HG03095 (cell line): ENCODE measurements at regions not wholly inside any gene's neighbourhood (a gene's known extent, or its start where the extent isn't known, plus 50 kb on each side); places are given as distances from the start of the nearest gene placed in this dataset.
"Not testable (repeated sequence)": the region's sequence is repeated elsewhere in the genome, so short reads cannot be mapped to it uniquely, and the experiment has no call there.

Source experiments
- ATAC-seq: cut with Tn5 transposase; IDR thresholded peaks from one replicate; pipeline ENCODE4 v1.9.1; 2021; ENCODE audit warnings: moderate library complexity; ENCODE audit not compliant: unreplicated experiment

DNA sequence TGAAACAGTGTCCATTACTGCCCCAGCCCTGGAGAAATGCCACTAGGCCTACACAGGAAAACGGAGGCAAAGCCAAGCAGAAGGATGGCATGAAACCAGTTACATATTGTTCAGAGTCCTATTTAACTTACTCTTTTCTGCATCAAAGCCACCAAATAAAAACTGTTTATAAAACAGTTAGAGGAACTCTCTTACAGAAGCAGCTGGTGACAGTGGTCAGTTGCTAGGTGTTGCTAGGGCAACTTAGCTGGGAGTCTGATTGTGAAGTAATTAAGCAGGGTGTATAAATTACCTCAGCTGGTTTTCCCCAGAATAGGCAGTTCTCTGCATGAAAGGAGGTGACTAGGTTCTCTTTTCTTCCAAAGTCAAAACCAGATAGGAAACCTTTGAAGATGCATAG is 115.6 kb upstream of the ZBED5 start:
- ATAC-seq: no peak

DNA sequence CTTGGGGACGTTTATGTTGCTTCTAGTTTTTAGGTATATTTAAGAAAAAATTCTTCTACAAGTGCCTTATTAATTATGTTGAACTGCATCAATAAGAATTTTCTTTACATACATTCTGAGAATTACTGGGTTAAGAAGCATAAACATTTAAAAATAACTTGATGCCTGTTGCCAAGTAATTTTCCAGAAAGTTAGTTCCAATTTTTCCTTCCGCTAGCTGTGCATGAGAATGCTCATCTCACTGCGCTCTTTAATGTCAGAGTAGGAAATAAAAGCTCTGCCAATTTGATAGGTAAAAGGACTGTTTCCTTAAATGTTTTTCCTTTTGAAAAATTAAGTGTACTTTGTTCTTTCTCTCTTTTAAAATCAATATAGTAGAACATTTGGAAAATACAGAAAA is 113.1 kb upstream of the ZBED5 start:
- no peak for ATAC-seq

- no peak for ATAC-seq
Observed at GRCh38 chr11:10969387-10969786, 111.5 kb upstream of the ZBED5 start.

DNA sequence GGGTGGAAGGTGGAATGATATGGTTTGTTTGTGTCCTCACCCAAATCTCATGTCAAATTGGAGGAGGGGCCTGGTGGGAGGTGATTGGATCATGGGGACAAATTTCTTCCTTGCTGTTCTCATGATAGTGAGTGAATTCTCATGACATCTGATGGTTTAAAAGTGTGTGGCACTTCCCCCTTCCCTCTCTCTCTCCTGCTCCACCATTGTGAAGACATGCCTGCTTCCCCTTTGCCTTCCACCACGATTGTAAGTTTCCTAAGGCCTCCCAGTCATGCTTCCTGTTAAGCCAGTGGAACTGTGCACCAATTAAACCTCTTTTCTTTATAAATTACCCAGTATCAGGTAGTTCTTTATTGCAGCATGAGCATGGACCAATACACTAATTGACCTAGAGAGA is 99.0 kb upstream of the ZBED5 start:
- ATAC-seq: not testable (repeated sequence)

DNA sequence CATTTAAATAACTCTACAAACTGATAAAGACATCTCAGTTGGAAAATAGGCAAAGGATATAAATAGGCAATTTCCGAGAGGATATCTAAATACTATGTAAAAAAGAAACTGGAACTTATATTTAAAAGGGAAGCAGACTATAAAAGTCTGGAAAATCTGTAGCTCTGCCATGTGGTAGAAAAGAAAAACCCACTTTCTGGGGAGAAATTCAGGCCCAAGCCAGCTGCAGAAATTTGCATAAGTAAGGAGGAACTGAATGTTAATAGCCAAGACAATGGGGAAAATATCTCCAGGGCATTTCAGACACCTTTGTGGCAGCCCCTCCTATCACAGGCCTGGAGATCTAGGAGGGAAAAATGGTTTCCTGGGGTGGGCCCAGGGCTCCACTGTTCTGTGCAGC is 97.8 kb upstream of the ZBED5 start:
- no peak for ATAC-seq

DNA sequence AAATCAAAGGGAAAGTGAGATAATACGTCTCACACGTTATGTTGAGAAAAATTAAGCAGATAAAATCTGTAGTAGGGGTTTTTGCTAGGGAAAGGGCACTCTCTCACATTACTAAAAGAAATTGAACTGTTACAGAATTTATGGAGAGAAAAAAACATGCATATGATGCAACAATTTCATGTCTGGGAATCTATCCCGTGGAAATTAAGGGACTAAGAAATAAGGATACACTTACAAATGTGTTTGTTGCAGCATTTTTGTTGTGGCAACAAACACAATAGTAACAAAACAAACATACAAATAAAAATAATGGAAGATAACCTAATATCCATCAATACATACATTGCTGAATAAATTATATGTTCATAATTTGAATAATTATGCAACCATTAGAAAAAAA is 96.3 kb upstream of the ZBED5 start:
- ATAC-seq: no peak

- ATAC-seq: no peak
Observed at GRCh38 chr11:10952872-10953271, 95.0 kb upstream of the ZBED5 start.

DNA sequence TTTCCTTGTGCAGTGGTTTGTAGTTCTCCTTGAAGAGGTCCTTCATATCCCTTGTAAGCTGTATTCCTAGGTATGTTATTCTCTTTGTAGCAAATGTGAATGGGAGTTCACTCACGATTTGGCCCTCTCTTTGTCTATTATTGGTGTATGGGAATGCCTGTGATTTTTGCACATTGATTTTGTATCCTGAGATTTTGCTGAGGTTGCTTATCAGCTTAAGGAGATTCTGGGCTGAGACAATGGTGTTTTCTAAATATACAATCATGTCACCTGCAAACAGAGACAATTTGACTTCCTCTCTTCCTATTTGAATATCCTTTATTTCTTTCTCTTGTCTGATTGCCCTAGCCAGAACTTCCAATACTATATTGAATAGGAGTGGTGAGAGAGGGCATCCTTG is 90.1 kb upstream of the ZBED5 start:
- not testable (repeated sequence) for ATAC-seq

DNA sequence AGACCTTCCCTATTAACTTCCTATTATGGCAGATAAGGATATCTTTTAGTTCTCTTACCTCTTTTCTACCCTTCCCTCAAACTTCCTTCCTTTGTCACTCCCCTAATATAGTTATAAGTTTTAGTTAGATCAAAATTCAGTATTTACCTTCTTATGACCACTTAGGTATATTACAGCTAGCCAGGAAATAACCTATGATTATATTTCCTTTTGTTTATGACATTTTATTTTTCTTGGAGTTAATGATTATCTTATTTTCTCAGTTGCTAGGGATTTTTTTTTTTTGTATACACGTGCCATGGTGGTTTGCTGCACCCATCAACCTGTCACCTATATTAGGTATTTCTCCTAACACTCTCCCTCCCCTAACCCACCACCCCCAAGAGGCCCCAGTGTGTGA is 88.2 kb upstream of the ZBED5 start:
- no peak for ATAC-seq

DNA sequence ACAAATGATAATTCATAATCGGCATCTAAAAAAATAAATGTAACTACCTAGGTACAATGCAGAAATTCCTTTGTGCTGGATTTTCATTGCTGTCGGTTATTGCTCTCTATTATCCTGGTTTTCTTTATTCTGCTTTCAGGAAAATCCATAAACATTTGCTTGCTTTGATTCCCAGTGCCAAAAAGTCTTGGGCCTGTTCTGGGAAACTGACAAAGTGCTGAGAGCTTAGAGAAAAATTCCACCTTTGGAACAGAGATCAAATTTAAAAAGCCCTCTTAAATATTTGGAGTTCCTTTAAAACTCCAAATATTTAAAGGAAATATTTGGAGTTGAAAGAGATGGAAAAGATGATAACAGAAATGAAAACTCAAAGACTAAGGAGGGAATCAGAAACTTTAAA is 87.3 kb upstream of the ZBED5 start:
- no peak for ATAC-seq

DNA sequence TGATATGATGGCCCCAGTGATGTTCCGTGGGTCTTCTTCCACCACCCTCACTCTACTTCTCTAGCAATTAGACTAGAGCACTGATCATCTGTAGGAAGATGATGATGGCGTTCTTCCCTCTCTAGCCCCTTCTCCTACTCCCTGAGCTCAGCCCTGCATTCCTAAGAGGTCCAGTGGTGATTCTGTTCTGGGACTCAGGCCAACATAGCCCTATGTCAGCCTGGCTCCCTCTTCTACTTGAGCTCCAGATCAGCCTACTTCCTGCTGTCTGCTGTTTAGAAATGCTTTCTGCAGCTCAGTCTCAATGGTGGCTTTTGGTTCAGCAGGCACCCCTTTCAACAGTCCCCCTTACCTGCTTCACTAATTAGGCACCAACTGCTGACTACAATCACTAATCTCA is 86.1 kb upstream of the ZBED5 start:
- no peak for ATAC-seq

DNA sequence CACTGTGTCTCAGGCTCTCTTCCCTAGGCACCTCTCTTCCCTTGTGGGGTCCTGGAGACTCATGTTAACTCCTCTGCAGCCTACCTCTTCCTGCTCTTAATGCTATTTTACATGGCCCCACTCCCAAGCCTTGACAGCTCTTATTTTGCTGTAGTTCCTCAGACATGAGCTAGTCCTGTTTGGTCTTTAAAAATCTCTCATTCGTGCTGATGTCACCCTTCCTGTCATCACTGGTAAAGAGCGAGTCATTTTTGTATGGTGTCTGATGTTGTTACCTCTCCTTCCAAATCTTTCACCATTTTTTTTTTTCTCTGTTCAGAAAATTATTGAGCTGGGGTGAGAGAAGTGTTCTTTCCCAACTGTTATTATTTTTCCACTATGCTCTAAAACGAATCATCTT is 84.8 kb upstream of the ZBED5 start:
- no peak for ATAC-seq

- ATAC-seq: no peak
Observed at GRCh38 chr11:10941871-10942270, 84.0 kb upstream of the ZBED5 start.

DNA sequence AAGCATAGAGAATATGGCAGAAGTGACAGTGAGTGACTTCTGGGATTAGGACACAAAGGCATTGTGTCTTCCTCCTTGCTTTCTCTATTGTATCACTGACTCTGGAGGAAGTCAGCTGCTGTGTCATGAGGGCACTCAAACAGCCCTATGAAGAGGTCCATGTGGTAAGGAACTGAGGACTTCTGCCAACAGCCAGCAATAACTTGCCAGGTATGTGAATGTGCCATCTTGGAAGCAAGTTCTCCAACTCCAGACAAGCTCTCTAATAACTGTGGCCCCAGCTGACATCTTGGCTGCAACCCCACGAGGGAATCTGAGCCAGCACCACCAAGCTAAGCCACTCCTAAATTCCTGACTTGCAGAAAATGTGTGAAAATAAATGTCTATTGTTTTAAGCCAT is 83.6 kb upstream of the ZBED5 start:
- ATAC-seq: no peak

GRCh38 chr11:10938650-10939387 is 81.0 kb upstream of the ZBED5 start:
- ATAC-seq: no peak

DNA sequence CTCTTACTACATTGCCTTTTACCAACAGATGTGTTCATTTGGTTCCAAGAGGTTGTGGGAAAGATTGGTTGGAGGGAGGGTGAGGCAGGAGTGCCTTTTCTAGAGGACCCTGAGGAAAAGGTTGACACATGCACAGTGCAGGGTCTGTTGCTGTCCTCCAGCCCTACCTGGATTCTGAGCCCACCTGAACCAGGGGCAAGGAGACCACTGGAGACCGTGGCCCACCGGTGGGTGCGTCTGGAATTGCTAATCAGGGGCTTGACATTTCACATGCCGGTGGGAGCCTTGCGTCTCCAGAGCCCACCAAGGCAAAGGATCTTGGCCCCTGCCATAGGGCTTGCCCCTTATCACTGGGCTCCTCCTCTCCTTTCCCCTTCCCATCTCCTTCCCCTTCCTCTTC is 80.4 kb upstream of the ZBED5 start:
- no peak for ATAC-seq

- ATAC-seq: no peak
Observed at GRCh38 chr11:10937385-10937771, 79.5 kb upstream of the ZBED5 start.

DNA sequence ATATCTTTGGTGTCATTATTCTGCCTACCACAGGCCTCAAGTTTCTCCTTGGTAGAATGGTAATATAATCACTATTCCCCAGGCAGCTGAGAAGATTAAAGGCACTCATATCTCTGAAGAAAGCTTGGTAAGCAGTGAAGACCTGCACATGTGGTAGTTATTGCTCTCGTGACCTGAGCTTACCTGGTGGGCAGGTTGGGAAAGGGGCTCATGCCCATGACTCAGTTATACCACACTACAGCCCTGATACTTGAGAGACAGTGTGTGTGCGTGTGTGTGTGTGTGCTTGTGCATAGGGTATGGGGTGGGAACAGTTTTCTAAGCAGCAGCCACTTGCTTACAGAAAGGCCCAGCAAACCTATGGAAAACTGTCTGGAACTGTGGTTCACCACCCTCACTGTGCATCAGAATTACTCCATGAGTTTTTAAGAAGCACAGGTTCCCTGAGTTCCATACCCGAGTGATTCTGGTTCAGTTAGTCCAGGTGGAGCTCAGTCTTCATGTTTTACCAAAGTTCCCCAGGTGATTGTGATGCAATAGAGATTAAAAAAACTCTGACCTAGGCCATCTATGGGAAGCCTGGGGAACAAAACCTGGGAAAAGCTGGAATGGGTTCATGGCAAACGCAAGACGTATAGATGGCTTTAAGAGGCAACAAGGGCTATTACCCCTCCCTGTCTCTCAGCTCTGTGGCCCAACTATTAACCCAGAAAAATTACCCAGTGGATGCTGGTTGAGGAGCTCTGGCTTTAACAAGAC is 79.0 kb upstream of the ZBED5 start:
- ATAC-seq: no peak

GRCh38 chr11:10935015-10935559 is 77.2 kb upstream of the ZBED5 start:
- no peak for ATAC-seq

DNA sequence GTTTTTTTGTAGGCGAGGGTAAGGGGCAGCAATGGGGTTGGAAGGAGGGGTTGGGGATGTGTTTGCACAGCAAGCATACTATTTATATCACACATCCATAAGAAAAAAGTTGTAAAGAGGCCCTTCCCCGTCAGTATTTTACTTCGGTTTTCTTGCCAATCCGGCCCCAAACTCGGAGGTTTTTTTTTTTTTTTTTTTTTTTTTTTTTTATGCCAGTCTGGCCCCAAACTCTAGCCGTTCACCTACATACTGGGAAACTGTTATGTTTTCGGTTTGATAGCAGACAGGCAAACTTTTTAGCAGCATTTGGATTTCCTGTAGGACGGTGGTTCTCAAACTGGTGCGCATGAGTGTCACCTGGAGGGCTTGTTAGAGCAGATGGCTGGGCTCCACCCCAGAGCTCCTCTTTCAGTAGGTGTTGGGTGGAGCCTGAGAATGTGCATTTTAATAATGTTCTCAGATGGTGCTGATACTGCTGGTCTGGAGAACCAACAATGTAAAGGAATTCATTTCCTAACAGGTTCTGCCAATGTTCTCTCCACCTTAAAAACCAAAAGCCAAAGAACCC is 76.5 kb upstream of the ZBED5 start:
- ATAC-seq: no peak

- peak; percentile 80 for ATAC-seq
Observed at GRCh38 chr11:10933455-10934292, 75.8 kb upstream of the ZBED5 start.
